Ramos (cell line): ENCODE measurements at regions not wholly inside any gene's neighbourhood (a gene's known extent, or its start where the extent isn't known, plus 50 kb on each side); places are given as distances from the start of the nearest gene placed in this dataset.

ENCODE experiments used
- in situ Hi-C: fragments of 300-500 bp; cut with MboI; formaldehyde crosslinking; loops from one replicate; pipeline ENCODE4 v1.14.3; 2022; ENCODE audit warnings: low sequenced_read_pairs; ENCODE audit not compliant: unreplicated experiment

- in situ Hi-C loops = no loop called here
These were observed 410.7 kb upstream of the RGS6 start for GRCh38 chr14:71521238-71522135.

DNA sequence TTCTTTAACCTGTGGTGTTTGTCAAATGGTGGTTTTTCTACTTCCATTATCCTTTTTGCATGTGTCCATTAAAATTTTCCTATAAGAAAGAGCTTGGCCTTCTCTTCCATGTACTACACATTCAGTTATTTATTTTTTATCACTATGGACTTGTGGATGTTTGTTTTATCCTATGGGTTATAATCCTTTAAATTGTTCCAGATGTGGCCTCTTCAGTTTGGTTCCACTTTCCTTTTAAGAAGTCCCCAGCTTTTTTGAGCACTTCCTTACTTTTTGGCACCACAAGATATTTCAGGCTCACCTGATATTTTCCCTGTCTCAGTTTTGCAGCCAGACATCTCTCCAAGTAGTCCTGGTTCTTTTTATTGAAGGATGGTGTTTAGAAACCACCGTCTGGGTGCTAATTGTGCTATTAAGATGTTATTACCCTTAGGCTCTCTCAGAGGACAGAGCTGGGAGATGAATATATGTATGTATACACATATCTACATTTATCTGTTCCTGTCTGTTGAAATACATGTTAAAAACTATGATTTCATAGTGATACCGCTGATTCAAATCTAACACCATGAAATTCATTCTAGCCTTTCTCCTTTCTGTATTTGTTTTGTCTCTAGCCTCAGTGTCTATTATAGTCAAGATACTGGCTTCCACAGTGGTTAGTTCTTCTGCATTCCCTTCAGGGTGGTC is 408.5 kb upstream of the RGS6 start:
- in situ Hi-C loops = no loop called here

DNA sequence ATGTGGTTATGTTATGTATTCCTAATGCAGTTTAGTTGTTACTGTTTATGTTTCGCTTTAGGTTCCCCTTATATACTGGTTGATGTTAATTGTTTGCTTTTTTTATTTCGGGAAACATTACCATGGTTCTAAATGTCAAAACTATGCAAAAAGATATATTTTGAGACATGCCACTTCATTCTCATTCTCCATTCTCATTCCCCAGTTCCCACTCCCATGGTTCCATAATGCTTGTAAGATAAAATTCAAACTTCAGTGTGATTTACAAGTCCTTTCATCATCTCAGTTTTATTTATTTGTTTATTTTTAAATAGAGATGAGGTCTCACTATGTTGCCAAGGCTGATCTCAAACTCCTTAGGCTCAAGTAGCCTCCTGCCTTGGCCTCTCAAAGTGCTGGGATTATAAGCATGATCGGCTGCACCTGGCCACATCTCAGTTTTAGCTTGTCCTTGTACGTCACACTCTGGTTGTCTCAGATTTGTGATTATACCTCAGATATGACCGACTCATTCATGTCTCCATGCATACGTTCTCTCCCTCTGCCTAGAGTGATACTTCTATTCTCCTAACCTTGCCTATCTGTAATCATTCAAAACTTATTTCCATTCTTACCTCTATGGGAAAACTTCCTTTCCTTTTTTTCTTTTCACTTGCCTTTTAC is 407.8 kb upstream of the RGS6 start:
- in situ Hi-C loops = no loop called here

GRCh38 chr14:71525663-71526221 is 406.5 kb upstream of the RGS6 start:
- in situ Hi-C loops = no loop called here

DNA sequence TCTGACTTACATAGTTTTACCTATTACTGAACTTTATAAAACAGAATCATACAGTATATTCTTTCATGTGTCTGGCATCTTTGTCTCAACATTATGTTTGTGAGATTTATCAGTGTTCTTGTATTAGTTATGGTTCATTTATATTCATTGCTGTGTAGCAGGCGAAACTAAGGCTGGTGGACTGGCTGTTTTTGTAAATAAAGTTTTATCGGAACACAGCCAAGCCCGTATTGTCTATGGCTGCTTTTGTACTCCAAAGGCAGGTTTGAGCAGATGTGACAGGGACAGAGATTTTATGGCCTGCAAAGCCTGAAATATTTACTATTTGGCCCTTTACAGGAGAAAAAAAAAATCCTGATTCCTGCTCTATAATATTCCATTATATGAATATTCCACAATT is 405.8 kb upstream of the RGS6 start:
- in situ Hi-C loops = no loop called here

GRCh38 chr14:71527838-71528237 is 404.4 kb upstream of the RGS6 start:
- in situ Hi-C loops = no loop called here

- in situ Hi-C loops = no loop called here
These were observed 402.4 kb upstream of the RGS6 start for GRCh38 chr14:71529848-71530247.

- in situ Hi-C loops = no loop called here
These were observed 399.9 kb upstream of the RGS6 start for GRCh38 chr14:71532344-71532743.

GRCh38 chr14:71532790-71533189 is 399.4 kb upstream of the RGS6 start:
- in situ Hi-C loops = no loop called here

DNA sequence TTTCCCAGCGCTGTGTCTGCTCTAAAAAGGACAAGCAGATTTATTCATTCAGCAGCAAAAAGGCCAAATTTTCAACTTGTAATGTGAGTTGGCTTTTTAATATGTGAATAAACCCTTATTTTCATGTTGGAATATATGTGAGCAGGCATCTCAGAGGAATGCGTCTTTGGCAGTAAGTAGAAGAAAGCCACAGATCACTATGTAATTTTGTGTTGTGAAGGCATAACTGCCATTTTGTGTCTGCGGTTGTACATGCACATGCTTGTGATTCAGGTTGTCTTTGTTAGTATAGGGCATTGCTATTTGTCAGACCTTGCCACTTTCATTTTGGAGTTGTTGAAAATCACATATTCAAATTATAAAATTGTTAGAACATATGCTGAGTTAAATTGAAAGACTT is 398.8 kb upstream of the RGS6 start:
- in situ Hi-C loops = no loop called here

DNA sequence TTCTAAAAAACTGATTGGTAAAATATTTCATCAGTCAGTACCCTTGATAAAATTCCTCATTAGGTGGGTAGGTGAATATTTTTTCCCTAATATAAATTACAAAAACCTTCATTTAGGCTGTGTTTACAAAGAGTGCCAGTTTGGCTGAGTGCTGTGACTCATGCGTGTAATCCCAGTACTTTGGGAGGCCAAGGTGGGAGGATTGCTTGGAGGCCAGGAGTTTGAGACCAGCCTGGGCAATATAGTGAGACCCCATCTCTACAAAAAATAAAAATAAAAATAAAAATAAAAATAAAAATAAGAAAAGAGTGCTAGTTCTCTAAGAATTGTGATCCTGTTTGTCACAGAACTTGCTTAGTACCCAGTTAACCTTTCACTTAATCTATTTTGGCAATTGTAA is 398.4 kb upstream of the RGS6 start:
- in situ Hi-C loops = no loop called here

DNA sequence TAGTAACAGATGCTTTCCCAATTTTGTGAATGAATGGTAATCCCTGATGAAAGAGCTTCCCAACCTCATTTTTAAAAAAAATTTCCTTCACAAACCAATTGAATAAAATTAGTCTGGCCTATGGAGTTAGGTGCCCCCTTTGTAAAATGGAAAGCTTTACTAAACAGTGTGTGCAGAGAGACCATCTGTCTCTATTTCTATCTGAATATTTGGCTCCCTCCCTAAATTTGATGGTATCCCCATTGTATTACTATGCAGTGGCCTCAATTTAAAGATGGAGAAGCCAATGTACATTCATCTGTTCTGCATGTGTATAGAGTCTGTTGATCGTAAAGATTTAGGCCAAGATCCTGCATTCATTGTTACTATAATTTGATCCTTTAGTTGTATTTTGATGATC is 397.7 kb upstream of the RGS6 start:
- in situ Hi-C loops = no loop called here

DNA sequence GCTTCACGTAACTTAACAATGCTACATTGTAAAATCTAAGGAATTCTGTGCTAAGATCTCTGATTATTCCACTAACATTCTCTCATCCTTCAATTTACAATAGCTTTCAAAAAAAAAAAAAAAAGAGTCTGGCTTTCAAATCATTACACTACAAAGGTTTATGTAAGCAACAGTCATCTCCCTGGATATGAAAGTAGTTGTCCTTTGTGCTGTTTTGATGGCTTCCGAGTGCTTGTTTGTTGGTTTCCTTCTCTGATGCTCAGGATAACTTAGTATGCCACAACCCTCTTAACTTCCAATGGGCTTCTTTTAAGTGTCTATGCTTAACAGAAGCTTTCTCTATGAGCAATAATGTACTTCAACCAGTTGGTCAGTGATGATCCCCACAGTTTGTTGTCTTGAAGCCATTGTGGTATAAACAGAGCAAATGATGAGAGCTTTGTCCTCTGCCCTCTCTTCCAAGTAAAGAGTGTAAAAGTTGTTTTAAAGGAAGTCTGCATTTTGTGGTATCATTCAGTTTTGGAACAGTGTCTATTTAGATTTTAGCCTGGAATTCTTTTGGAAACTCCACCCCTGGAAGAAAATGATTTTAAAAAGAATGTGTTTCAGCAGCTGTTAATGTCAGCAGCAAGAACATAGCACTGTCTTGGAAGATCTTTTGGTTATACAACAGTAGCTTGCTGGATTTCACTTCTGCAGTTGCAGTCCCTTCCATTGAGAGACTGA is 396.1 kb upstream of the RGS6 start:
- in situ Hi-C loops = no loop called here

- in situ Hi-C loops = no loop called here
These were observed 395.1 kb upstream of the RGS6 start for GRCh38 chr14:71536927-71537772.

GRCh38 chr14:71538288-71538687 is 393.9 kb upstream of the RGS6 start:
- in situ Hi-C loops = no loop called here

DNA sequence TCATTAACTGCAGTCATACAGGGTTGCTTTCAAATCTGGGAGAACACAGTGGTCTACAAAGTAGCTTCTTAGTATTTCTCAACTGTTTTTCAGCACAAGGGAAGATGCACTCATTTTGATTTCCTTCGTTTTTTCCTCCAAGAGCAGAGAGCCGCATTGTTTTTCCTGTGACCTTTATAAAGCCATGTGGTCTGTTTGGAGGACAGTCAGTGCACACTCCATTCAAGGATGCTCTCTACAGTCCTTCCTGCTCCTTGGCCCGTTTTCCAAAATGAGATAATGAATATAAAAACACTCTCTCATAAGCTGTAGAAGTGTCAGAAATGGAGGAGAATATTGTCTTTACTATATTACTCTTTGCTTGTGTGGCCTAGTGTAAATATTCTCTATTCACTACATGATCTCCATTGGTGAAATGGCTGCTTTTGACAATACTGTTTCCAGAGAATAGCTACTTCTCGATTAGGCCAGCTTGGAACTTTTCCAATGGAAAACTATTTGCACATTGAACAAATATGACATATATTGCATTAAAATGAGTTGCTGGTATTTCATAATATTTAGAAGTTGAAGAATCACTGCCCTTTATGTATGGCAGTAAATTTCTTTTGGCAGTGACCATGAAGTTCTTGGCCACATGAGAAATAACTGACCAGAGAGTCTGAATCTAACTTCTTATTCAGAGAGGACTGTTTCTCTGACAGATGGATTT is 393.1 kb upstream of the RGS6 start:
- in situ Hi-C loops = no loop called here

DNA sequence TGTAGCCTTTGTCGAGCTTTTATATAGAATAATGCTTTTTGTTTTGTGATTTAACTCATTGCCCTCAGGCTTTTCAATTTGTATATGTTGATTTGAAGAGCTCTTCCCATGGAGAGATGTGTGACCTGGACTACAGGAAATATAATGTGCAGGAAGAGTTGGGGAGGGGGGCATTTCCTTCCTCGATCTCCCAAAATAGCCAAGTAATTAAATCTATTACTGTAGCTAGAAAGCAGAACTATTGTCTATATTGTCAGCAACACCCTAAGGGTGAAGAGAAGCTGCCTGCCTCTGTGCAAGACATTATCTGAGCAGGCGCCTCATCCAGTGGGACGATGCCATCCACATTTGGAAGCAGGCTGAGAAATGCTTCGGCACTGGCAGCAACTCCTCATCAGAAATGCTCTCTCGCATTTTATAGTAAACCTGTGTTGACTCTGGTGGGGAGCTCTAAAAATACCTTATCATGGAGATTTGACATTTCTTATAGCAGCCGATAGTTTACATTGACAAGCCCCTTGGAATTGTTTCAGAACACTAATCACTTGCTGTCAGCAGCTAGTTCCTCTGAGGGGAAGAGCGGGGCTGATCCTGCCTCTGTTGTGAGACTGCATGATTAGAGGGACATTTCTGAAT is 392.5 kb upstream of the RGS6 start:
- in situ Hi-C loops = no loop called here

GRCh38 chr14:71541271-71541670 is 391.0 kb upstream of the RGS6 start:
- in situ Hi-C loops = no loop called here
